ENCODE measurements at regions not wholly inside any gene's neighbourhood (a gene's known extent, or its start where the extent isn't known, plus 50 kb on each side); places are given as distances from the start of the nearest gene placed in this dataset.

GRCh38 chr11:94681852-94682251, 86.3 kb upstream of the AMOTL1 start:
- TF ChIP-seq POLR2A (IDR thresholded peaks at IDR 0.05; ENCODE audit: borderline replicate concordance, extremely low read depth, insufficient read depth, insufficient read length) (no peak), RAD21 (IDR thresholded peaks at IDR 0.05; ENCODE audit: low read depth) (no peak), SP1 (IDR thresholded peaks at IDR 0.05; ENCODE audit: low read depth) (no peak), YY1 (IDR thresholded peaks at IDR 0.05; ENCODE audit: extremely low read depth, insufficient replicate concordance, low read depth, low read length) (no peak), ZBTB33 (IDR thresholded peaks at IDR 0.05; ENCODE audit: extremely low read depth, insufficient replicate concordance, low read length) (no peak)

Data from HCT116 (cell line).